Activated naive CD4-positive, alpha-beta T cell (primary cell): ENCODE measurements at regions not wholly inside any gene's neighbourhood (a gene's known extent, or its start where the extent isn't known, plus 50 kb on each side); places are given as distances from the start of the nearest gene placed in this dataset.
A peak's percentile ranks its signal among the peaks of the same experiment; 100 is the strongest.

Source experiments
- DNase-seq, 4 experiments: peaks; one replicate each; lab custom pipeline; 2025; lab: John Stamatoyannopoulos, UW

- no peak for DNase-seq
Observed at GRCh38 chr19:34118879-34119748, 53.2 kb upstream of the LSM14A start.

- DNase-seq = no peak
Observed at GRCh38 chr19:34120141-34120540, 52.2 kb upstream of the LSM14A start.

GRCh38 chr19:34120846-34121639 is 51.3 kb upstream of the LSM14A start:
- peak in 2 of 4 experiments; percentile 5 to 43 for DNase-seq
